ENCODE measurements at regions not wholly inside any gene's neighbourhood (a gene's known extent, or its start where the extent isn't known, plus 50 kb on each side); places are given as distances from the start of the nearest gene placed in this dataset.
A peak's percentile ranks its signal among the peaks of the same experiment; 100 is the strongest.
"Not testable (repeated sequence)": the region's sequence is repeated elsewhere in the genome, so short reads cannot be mapped to it uniquely, and the experiment has no call there.

GRCh38 chr5:154543380-154543779 lies 65.4 kb upstream of the HAND1 start:
- H3K4me3 ChIP-seq (ENCODE audit: low read depth, low read length), result no peak overlapping the region
- DNase-seq (ENCODE audit: low read depth), result peak; percentile 16
- in situ Hi-C loops (cut with HindIII; ENCODE audit: low sequenced_read_pairs), result no loop called here
- no peak for TF ChIP-seq CTCF (IDR thresholded peaks at IDR 0.05; ENCODE audit: low read depth, low read length, missing control alignments)

GRCh38 chr5:154542581-154542980 lies 64.6 kb upstream of the HAND1 start:
- in situ Hi-C loops (cut with HindIII; ENCODE audit: low sequenced_read_pairs), result no loop called here

GRCh38 chr5:154542000-154542399 lies 64.0 kb upstream of the HAND1 start:
- no peak for DNase-seq (ENCODE audit: low read depth)
- no peak for TF ChIP-seq CTCF (IDR thresholded peaks at IDR 0.05; ENCODE audit: low read depth, low read length, missing control alignments)
- H3K4me3 ChIP-seq (ENCODE audit: low read depth, low read length), result no peak overlapping the region
- in situ Hi-C loops (cut with HindIII; ENCODE audit: low sequenced_read_pairs), result no loop called here

More at GRCh38 chr5:154542581-154542980, 64.6 kb upstream of the HAND1 start:
- no peak overlapping the region for H3K4me3 ChIP-seq (ENCODE audit: low read depth, low read length)
- DNase-seq (ENCODE audit: low read depth), result no peak
- TF ChIP-seq CTCF (IDR thresholded peaks at IDR 0.05; ENCODE audit: low read depth, low read length, missing control alignments), result no peak

- in situ Hi-C loops (cut with HindIII; ENCODE audit: low sequenced_read_pairs), result no loop called here
- DNase-seq (ENCODE audit: low read depth), result no peak
- H3K4me3 ChIP-seq (ENCODE audit: low read depth, low read length), result no peak overlapping the region
- peak; percentile 26 for TF ChIP-seq CTCF (IDR thresholded peaks at IDR 0.05; ENCODE audit: low read depth, low read length, missing control alignments)
These were observed 63.5 kb upstream of the HAND1 start for GRCh38 chr5:154541553-154541952.

GRCh38 chr5:154540600-154540999 lies 62.6 kb upstream of the HAND1 start:
- H3K4me3 ChIP-seq (ENCODE audit: low read depth, low read length), result no peak overlapping the region
- in situ Hi-C loops (cut with HindIII; ENCODE audit: low sequenced_read_pairs), result no loop called here
- TF ChIP-seq CTCF (IDR thresholded peaks at IDR 0.05; ENCODE audit: low read depth, low read length, missing control alignments), result no peak
- no peak for DNase-seq (ENCODE audit: low read depth)

GRCh38 chr5:154538492-154538891 lies 60.5 kb upstream of the HAND1 start:
- TF ChIP-seq CTCF (IDR thresholded peaks at IDR 0.05; ENCODE audit: low read depth, low read length, missing control alignments), result no peak
- H3K4me3 ChIP-seq (ENCODE audit: low read depth, low read length), result no peak overlapping the region
- DNase-seq (ENCODE audit: low read depth), result no peak
- in situ Hi-C loops (cut with HindIII; ENCODE audit: low sequenced_read_pairs), result no loop called here

- H3K4me3 ChIP-seq (ENCODE audit: low read depth, low read length); DNase-seq (ENCODE audit: low read depth); in situ Hi-C loops (cut with HindIII; ENCODE audit: low sequenced_read_pairs): not testable (repeated sequence)
These were observed 58.4 kb upstream of the HAND1 start for GRCh38 chr5:154536439-154536838.

Data from astrocyte of the cerebellum (primary cell).